HG03066 (cell line): ENCODE measurements at regions not wholly inside any gene's neighbourhood (a gene's known extent, or its start where the extent isn't known, plus 50 kb on each side); places are given as distances from the start of the nearest gene placed in this dataset.

ENCODE experiments used
- ATAC-seq: cut with Tn5 transposase; IDR thresholded peaks from one replicate; pipeline ENCODE4 v1.9.1; 2021; ENCODE audit warnings: low read depth; ENCODE audit not compliant: unreplicated experiment

DNA sequence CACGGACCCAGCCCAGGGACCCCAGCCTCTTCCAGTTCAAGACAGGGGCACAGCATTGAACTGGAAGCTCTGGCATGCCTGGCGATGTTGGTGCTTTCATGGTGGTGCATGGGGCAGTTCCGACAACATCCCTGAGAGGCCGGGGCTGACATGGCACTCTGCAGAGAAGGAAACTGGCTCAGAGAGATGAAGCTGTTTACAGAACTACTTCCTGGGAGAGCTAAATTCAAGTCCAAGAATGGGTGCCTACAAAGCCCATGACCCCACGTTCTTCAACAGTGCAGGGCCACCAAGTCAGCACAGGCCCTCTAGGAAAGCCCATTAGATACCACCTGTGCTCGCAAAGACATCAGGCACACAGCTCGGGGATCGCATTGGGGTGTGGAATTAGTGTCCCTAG lies 470.9 kb upstream of the MGMT start:
- ATAC-seq = no peak

DNA sequence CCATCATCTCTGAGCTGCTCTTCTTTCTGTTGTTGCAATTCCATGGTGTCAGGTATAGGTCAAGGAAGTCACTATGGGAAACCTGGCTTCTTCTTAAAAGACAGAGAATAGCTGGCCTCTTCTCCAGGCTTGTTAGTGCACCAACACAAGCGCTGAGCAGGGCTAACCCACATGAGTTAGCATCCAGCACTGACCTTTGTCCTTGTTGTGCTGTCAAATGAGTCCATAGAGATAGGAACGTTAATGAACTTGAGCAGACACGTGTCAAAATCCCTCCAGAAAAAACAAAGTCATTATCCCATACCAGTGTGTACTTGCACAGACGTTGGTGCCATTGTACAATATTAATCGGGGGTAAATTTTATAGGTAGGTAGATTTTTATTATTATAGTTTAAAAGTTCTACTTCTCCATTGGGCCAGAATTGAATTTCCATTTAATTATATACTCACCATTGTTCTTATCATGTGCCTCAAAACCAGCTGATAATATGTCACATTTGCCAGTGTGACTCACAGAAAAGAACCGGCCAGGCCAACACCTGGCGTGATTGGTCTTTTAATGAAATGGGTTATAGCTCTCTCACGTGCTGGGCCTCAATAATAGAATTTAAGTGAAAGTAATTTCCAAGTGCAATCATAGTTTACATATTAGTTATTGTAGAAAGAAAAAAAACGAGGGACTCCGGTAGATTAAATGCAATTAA lies 468.8 kb upstream of the MGMT start:
- no peak for ATAC-seq

DNA sequence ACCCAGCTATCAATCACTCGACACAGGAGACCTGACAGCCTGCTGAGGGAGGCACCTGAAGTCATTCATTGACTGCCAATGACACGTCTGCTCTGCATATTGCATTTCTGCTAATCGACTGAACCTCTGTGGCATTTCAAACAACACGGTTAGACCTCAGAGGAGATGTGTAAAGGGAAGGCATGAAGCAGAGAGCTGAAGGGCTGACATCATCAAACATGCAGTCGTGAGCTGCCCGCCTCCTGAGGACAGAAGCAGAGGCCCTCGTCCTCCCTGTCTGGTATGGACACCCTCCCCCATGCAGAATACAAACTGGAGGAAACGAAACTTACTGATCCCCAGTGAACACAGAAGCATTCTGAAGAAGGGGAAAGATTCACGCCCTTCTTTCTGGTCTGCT lies 462.6 kb upstream of the MGMT start:
- ATAC-seq = no peak

DNA sequence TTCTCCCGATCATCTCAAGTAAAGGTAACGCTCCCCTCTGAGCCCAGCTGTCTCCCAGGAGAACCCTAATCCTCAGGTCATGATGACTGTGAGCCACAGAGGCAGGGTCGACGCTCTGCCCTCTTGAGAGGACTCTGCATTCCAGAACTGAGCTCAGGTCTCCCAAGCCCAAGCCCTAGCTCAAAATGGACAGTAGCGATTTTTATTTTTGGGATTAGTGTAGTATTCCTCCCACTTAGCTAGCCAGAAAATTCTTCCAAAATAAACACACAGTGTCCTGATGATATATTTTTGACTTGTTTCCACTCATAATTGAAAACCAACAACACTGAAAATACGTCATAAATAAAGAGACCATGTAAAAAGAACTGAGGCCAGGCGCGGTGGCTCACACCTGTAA lies 462.0 kb upstream of the MGMT start:
- ATAC-seq = no peak

DNA sequence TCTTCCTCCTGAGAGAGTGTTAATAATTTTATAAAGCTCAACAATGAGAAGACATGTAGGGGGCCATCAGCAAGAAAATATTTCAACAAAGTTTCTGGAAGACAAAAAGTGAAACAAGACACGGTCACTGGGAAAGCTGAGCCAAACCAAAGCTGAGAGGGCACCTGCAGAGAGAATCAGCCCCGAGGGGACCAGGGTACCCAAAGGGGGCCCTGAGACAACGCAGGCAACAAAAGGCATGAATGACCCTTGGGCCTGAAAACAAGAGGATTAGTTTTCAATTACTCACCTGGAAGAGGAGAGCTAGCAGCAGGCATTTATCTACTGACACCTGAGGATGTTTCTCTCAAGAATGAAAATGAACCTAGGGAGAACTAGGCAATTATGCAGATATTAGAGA lies 461.2 kb upstream of the MGMT start:
- no peak for ATAC-seq

DNA sequence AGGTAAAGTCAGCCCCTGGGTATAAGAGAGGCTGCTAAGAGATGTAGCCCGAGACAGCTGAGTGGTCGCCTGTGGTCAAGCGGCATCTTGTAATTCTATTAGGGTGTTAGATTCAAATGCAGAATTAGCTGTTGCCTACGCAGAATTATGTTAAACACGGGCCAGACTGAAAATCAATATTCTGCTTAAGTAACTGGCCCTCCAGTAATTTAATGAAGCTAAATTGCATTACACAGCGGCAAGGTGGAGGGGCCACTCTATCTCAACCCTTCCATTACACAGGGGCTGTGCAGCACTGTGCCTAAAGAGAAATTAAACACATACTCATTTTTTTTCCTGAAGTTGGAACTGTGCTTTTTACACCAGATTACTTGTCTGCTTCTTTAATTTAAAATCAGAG lies 448.5 kb upstream of the MGMT start:
- ATAC-seq = no peak

DNA sequence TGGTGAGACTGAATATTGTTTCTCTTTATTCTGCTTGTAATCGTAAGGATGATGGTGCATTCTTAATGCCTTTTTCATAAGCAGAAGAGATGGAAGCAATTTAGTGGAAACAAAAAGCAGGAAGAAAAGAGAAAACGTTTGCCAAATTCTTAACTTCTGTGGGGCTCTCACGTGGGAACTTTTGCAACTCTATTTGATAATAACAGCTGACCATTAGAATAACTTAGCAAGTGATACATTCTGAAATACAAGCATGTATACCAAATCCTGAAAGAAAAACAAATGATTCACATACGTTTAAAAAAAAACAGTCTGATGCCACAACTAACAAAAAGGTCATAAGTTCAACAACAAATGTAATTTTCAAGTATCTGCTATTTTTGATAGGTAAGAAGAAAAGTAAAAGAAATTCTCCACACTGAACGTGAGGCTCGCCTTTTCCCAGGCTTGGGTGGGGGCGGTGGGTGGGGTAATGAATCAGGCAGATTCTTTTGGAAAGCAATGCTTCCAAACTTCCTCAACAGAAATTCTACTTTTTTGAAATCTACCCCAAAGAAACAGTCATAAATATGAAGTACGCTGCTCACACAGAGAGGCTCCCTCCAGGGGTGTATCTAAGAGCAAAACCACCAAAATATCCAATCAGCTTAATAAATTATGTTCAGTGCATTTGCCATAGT lies 446.2 kb upstream of the MGMT start:
- ATAC-seq = no peak

DNA sequence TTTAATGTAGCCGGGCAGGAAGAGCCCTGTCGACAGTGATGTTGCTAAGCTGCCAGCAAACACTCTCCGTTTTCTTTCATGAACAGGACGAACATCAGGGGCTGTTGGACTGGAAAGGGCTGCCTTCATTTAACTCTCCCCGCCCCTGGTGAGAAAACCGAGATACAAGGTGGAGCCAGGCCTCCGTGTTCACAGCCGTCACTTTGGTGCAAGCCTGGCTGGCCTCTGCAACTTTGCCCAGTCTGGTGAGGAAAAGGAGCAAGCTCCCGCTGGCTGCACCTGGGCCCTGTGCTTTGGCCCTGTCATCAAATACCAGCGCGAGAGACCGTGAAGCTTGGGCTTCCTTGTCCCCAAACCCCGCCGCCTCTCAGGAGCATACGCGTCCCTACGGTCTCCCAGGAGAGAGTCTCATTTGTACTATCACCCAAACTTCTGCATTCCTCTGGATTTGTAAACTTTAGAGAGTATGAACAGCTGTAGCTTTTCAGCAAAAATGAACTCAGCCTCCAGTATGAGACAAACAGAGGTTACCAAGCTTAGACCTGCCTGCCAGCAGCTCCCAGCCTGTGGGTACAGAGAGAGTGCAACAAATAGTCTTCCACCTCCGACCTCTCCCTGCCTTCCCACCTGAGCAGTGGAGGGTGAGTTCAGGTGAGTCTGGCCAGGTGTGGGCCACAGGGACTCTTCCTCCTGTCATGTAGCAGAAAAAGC lies 445.3 kb upstream of the MGMT start:
- ATAC-seq = no peak

DNA sequence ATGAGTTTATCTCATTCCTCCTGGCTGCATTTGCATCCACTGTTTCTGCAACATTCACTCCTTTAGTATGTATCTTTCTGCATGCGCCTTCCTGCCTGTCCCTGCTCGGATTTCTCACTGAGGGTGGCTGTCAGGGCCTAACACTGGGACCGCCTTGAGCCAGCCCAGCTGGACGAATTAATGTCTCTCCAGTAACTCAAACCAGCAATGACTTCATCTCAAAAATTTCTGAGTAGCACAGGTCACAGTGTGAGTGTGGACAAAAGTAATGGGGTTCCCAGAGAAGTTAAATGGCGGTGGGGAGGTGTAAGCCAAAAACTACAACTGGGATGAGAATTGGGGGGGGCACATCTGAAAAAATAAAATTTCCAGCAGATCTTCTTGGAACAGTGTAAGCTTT lies 444.0 kb upstream of the MGMT start:
- no peak for ATAC-seq

DNA sequence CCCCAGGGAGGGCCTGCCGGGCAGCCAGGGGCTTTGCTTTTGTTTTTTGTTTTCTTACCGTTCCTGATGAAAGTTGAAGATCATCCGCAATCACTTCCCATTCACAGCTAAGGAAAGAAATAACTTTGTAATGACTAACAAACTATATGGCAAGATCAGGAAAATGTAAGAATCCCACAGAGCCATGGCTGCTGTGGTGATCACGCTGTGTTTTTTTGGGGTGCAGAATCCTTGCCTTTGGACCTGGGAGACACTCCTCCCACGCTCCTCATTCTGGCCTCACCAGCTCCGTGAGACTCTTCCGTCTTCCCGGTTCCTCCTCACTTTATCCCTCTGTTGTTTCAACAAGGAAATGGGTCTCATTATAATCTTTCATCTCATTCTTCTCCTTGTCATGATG lies 443.0 kb upstream of the MGMT start:
- no peak for ATAC-seq

DNA sequence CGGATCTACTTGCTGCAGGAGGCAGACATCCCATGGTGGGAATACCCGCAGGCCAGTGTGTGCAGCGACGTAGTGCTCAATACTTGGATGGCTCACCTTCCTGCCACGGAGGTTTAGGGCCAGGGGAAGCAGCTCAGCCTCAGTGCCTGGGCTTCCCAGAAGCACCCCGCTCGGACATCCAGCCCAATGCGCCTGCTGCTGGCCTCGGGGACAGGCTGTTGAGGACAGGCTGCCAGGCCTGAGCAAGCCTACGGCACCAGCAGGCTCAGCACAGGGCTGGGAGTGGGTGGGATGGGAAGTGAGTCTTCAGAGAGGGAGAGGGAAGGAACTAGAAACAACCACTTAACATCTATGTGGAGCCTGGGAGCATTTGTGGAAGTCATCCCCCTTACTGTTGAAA lies 441.3 kb upstream of the MGMT start:
- ATAC-seq = no peak

DNA sequence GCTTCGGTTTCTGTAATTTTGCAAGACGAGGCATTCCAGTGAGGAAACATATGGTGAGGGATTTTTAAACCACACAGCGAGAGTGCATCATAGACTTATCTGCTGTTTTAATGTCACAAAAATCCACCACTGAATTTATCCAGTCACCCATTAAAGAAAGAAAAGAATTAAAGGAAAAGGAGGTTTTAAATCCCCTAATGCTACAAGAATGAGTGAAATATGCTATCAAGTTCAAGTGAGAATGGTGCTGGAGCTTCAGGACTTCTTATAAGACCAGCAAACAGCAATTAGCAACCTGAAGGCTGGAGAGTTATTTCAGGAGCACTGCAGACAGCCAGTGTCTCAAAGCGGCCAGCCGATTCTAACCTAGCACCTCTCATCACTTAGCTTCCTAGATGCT lies 439.1 kb upstream of the MGMT start:
- ATAC-seq = no peak

DNA sequence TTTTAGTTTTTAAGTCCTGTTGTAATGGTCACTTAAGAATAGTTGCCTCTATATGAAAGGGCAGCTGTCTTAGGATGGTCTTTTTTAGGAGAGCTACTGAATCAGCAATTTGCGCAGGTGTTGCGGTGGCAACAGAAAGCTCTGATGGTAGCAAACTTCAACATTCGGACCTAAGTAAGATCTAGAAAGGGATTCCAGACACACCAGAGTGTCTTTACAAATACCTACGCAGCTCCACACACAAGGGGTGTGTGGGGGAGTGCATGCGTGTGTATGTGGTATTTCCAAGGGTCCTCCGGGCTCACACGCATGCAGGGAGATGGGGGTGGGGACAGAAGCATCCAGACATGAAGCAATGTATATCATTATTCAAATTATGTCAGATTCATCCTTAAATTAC lies 438.6 kb upstream of the MGMT start:
- ATAC-seq = no peak

DNA sequence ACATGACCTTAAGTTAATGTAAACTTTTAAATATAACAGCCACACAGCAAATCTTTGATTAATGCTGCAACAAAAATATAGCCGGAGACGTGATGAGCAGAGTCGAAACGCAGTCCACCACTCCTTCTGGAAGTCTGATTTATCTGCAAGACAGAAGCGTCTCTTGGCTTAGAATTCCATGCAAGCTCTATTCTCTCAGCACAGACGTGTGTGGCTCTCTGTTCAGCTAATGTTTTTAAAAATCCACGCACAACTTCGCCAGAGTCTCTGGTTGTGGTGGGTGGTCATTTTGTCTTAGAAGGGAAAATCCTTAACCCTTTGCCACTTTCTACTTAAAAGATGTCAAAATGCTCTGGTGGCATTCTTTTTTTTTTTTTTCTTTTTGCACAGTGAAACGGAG lies 438.0 kb upstream of the MGMT start:
- no peak for ATAC-seq

DNA sequence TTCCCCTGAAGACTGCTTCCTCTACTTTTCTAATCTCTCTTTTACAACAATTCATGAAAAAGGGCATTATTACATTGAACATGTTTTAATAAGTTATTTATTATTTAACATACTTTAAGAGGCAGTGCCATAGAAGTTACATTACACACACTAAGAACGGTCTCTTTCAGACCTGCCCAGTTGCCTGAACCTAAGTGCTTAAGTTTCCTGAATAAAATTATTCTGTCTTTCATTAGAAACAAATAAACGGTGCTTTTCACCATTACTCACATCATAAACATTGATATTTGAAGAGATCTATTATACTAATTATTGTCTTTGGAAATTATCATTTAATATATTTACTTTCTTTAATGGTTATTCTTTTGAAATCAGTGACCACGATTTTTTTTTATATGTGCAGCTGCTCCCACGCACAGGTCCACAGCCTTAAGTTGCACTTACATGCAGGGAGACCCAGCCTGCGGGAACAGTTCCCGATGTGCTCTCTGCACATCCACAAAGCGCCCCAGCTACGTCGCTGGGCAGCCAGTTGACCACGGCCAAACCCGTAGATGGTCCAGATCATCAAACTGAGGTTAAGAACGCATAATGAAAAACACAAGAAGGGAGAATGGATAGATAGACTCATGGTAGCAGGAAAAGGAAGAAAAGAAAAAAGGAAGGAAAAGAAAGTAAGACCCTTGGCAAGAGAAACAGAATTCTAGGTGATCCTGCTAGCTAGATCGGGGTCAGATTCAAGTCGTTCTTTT lies 437.0 kb upstream of the MGMT start:
- ATAC-seq = no peak

DNA sequence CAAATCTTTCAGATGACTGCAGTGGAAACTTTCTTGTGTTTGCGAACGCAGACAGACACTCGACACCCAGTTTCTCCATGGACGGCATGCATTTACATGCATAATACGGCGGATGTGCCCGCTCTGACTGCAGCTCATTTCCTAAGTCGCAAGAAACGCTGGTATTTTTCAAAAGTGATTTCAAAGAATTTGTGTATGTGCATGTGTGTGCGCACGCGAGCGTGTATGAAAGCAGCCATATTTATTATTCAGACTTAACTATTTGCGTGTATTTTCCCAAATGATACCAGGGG lies 436.5 kb upstream of the MGMT start:
- no peak for ATAC-seq

DNA sequence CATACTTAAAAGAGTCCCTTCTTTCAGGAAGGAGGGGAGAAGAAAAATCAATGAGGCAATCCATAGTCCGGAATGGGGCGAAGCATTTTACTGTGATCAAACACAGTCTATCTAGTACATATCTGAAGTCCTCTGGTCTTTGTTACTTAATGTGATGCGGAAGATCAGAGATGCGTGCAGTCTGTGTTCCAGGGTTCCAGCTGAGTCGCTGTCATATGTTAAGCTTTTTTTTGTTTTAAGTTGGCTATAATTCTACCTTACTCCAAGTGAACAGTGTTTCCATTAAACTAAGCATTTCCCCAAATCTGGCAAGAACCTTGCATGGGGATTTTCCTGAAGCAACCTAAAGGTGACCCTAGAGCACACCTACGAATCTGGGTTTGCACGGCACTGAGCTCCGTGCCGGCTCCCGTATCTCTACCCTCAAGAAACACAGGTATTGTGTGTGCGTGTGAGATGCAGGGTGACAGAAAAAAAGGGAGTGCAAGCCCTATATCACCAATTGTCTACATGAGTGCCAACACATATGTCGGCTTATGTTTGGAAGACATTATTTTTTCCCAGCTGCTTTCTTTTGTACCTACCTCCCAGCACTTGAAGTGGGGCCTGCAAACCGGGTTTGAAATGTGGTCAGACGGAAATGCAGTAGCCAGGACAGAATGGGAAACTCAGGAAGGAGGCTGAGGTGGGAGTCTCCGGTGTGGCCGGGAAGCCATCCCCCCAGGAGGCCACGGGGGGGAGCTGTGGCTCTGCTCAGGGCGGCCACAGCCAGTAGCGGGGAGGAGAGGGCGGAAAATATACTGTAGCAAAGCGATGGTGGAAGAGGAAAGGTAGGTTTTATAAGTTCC lies 435.8 kb upstream of the MGMT start:
- ATAC-seq = no peak

DNA sequence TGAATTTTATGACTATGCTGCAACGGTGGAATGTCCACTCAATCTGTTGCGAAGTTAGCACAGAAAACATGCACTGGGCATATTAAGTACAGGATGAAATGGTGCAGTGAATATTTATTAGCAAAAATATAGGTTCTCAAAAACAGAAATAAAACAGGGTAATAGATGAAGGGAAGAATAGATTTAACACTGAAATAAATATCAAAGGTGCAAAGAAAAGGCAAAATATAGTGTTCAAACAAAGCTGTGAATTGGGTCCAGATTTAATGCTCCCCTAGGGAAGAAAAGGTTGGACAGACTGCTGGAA lies 435.2 kb upstream of the MGMT start:
- ATAC-seq = no peak

DNA sequence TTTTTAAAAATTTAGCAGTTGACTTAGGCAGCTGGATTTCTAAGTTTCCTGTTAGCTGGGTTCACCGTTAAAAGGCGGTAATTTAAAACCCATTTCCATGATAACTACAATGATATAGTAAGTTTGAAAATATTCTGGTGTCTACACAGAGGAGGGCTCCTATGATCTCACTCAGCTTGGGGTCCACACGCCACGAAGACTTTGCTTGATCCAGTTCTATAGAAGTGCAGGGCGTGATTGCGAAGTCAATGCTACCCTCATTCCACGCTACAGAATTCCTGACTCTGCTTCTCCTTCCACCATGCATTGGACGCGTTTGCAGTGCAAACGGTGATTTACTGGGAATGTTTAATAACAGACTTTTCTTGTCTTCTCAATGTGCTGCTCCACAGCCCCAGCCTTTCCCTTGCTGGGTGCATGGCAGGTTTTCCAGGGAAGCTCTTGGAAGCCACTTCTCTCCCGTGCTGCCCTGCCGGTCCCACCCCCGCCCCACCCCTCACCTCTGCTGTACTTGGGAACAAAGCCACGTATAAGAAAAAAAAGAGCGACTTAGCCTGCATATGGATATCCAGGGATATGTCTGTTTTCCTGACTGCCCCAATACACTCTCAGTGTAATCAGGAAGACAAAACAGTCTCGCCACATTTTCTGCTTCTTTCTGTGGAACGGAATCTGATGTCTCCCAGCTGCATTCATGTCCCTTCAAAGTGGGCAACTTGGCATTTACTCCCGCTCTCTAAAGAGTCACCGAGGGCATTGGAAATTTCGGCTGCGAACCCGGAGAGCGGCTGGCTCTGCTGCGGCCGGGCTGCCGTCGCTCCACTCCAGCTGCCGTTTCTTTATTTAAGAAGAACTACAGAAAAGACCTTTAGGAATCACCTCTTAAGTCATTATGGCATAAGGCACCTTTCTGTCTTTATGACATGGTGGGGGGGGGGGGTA lies 434.4 kb upstream of the MGMT start:
- no peak for ATAC-seq

DNA sequence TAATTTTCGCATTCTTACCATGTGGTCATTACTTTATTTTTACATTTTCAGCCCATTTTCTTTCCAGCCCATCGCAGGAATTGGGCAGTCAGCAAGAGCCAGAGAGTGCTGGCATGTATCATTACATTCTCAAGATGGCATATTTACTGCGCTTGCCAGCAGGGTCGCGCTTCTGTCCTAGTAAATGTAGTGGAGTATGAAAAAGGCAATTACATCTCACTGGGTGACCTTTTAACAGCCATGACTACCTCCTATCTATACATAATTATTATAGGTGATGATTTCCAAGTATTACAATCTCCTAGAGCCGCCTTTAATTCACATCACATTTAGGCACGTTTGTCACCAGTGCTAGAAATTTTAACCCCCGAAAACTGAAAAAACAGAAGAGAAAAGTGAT lies 433.7 kb upstream of the MGMT start:
- ATAC-seq = no peak
